ENCODE measurements at regions not wholly inside any gene's neighbourhood (a gene's known extent, or its start where the extent isn't known, plus 50 kb on each side); places are given as distances from the start of the nearest gene placed in this dataset.

GRCh38 chr1:29962831-29963247 is 726.5 kb downstream of the PTPRU start:
- Histone ChIP-seq H3K27me3 (ENCODE audit: insufficient read depth, low read depth, severe bottlenecking) (no peaks in the 10 kb centered on the region), H3K27ac (no peak overlapping the region), H3K9me3 (ENCODE audit: severe bottlenecking) (no peaks in the 10 kb centered on the region), H3K36me3 (no peaks in the 10 kb centered on the region), H3K4me3 (ENCODE audit: low read depth, low read length) (no peak overlapping the region)
- no peak for TF ChIP-seq CTCF (IDR thresholded peaks at IDR 0.05; ENCODE audit: low read depth, low read length)
- DNase-seq: peak; percentile 21

- no peak for TF ChIP-seq CTCF (IDR thresholded peaks at IDR 0.05; ENCODE audit: low read depth, low read length)
- H3K36me3 ChIP-seq: no peaks in the 10 kb centered on the region
- DNase-seq: no peak
- H3K9me3 ChIP-seq (ENCODE audit: severe bottlenecking): no peaks in the 10 kb centered on the region
- H3K4me3 ChIP-seq (ENCODE audit: low read depth, low read length): no peak overlapping the region
- H3K27ac ChIP-seq: no peak overlapping the region
- no peaks in the 10 kb centered on the region for H3K27me3 ChIP-seq (ENCODE audit: insufficient read depth, low read depth, severe bottlenecking)
These were observed 726.0 kb downstream of the PTPRU start for GRCh38 chr1:29962336-29962735.

GRCh38 chr1:29961293-29962059 is 725.2 kb downstream of the PTPRU start:
- Histone ChIP-seq H3K9me3 (ENCODE audit: severe bottlenecking) (no peaks in the 10 kb centered on the region), H3K36me3 (no peaks in the 10 kb centered on the region), H3K4me3 (ENCODE audit: low read depth, low read length) (no peak overlapping the region), H3K27ac (no peak overlapping the region), H3K27me3 (ENCODE audit: insufficient read depth, low read depth, severe bottlenecking) (no peaks in the 10 kb centered on the region)
- no peak for DNase-seq
- no peak for TF ChIP-seq CTCF (IDR thresholded peaks at IDR 0.05; ENCODE audit: low read depth, low read length)

- Histone ChIP-seq H3K27ac (no peak overlapping the region), H3K4me3 (ENCODE audit: low read depth, low read length) (no peak overlapping the region), H3K27me3 (ENCODE audit: insufficient read depth, low read depth, severe bottlenecking) (no peaks in the 10 kb centered on the region), H3K36me3 (no peaks in the 10 kb centered on the region), H3K9me3 (ENCODE audit: severe bottlenecking) (peaks cover 3% of the 10 kb centered on the region)
- TF ChIP-seq CTCF (IDR thresholded peaks at IDR 0.05; ENCODE audit: low read depth, low read length): no peak
- no peak for DNase-seq
These were observed 724.6 kb downstream of the PTPRU start for GRCh38 chr1:29960876-29961275.

GRCh38 chr1:29960156-29960755 is 723.9 kb downstream of the PTPRU start:
- no peak for TF ChIP-seq CTCF (IDR thresholded peaks at IDR 0.05; ENCODE audit: low read depth, low read length)
- Histone ChIP-seq H3K36me3 (no peaks in the 10 kb centered on the region), H3K4me3 (ENCODE audit: low read depth, low read length) (no peak overlapping the region), H3K27me3 (ENCODE audit: insufficient read depth, low read depth, severe bottlenecking) (no peaks in the 10 kb centered on the region), H3K27ac (no peak overlapping the region), H3K9me3 (ENCODE audit: severe bottlenecking) (peaks cover 3% of the 10 kb centered on the region)
- no peak for DNase-seq
